ENCODE measurements at regions not wholly inside any gene's neighbourhood (a gene's known extent, or its start where the extent isn't known, plus 50 kb on each side); places are given as distances from the start of the nearest gene placed in this dataset.

- TF ChIP-seq CEBPB (IDR thresholded peaks at IDR 0.05) = no peak
- TF ChIP-seq, protein P1, sequence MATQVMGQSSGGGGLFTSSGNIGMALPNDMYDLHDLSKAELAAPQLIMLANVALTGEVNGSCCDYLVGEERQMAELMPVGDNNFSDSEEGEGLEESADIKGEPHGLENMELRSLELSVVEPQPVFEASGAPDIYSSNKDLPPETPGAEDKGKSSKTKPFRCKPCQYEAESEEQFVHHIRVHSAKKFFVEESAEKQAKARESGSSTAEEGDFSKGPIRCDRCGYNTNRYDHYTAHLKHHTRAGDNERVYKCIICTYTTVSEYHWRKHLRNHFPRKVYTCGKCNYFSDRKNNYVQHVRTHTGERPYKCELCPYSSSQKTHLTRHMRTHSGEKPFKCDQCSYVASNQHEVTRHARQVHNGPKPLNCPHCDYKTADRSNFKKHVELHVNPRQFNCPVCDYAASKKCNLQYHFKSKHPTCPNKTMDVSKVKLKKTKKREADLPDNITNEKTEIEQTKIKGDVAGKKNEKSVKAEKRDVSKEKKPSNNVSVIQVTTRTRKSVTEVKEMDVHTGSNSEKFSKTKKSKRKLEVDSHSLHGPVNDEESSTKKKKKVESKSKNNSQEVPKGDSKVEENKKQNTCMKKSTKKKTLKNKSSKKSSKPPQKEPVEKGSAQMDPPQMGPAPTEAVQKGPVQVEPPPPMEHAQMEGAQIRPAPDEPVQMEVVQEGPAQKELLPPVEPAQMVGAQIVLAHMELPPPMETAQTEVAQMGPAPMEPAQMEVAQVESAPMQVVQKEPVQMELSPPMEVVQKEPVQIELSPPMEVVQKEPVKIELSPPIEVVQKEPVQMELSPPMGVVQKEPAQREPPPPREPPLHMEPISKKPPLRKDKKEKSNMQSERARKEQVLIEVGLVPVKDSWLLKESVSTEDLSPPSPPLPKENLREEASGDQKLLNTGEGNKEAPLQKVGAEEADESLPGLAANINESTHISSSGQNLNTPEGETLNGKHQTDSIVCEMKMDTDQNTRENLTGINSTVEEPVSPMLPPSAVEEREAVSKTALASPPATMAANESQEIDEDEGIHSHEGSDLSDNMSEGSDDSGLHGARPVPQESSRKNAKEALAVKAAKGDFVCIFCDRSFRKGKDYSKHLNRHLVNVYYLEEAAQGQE (IDR thresholded peaks at IDR 0.05; ENCODE audit: low read depth) = no peak
- TF ChIP-seq ZBTB7A (IDR thresholded peaks at IDR 0.05; ENCODE audit: low read depth) = no peak
- no peak for TF ChIP-seq RAD21 (IDR thresholded peaks at IDR 0.05; ENCODE audit: low read depth)
- no peak for TF ChIP-seq TEAD4 (IDR thresholded peaks at IDR 0.05)
- TF ChIP-seq, protein P2, sequence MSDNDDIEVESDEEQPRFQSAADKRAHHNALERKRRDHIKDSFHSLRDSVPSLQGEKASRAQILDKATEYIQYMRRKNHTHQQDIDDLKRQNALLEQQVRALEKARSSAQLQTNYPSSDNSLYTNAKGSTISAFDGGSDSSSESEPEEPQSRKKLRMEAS (IDR thresholded peaks at IDR 0.05) = no peak
- no peak for TF ChIP-seq YY1 (IDR thresholded peaks at IDR 0.05; ENCODE audit: low read depth)
- TF ChIP-seq EP300 (IDR thresholded peaks at IDR 0.05; ENCODE audit: borderline replicate concordance) = no peak
- TF ChIP-seq USF1 (IDR thresholded peaks at IDR 0.05) = no peak
- TF ChIP-seq FOXM1 (IDR thresholded peaks at IDR 0.05; ENCODE audit: borderline replicate concordance, low read depth) = no peak
- TF ChIP-seq EGR1 (IDR thresholded peaks at IDR 0.05) = no peak
Observed at GRCh38 chr20:7217606-7218005, 450.1 kb downstream of the BMP2 start.
